HG03095 (cell line): ENCODE measurements at regions not wholly inside any gene's neighbourhood (a gene's known extent, or its start where the extent isn't known, plus 50 kb on each side); places are given as distances from the start of the nearest gene placed in this dataset.
"Not testable (repeated sequence)": the region's sequence is repeated elsewhere in the genome, so short reads cannot be mapped to it uniquely, and the experiment has no call there.

Experiments used
- ATAC-seq: cut with Tn5 transposase; IDR thresholded peaks from one replicate; pipeline ENCODE4 v1.9.1; 2021; ENCODE audit warnings: moderate library complexity; ENCODE audit not compliant: unreplicated experiment

DNA sequence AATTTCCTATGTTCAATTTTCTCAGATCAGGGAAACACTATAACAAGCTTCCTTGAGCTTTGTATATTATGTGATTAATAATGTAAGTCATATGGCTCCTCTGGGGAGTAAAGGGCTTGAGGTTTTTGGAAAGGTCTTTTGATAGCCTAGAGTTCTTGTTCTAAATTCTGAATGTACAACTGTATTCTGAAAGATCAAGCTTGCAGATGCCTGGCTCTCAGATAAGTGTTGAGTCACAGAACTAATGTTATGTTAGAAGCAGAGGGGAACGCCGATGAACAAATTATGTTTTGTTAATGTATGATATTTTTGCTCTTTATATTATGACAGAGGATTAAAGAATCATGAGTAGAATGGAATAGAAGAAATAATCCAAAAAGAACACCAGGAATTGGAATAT is 170.1 kb downstream of the RPRM start:
- ATAC-seq: no peak

DNA sequence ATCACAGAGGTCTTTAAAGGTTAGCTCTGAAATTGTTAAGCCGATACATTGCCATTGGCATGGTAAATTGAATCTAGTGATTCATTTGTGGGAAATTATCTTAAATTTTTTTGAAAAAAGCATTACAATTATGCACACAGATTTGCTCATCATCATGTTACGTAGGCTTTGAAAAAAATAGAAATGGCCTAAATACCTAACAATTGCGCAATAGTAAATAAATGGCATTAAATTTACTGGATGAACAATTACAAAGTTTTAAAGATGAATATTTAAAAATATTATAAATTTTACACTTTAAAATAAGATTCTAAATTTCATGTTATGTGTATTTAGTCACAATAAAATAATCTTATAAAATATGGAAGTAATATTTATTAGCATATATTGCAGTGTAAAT is 171.3 kb downstream of the RPRM start:
- ATAC-seq: no peak

DNA sequence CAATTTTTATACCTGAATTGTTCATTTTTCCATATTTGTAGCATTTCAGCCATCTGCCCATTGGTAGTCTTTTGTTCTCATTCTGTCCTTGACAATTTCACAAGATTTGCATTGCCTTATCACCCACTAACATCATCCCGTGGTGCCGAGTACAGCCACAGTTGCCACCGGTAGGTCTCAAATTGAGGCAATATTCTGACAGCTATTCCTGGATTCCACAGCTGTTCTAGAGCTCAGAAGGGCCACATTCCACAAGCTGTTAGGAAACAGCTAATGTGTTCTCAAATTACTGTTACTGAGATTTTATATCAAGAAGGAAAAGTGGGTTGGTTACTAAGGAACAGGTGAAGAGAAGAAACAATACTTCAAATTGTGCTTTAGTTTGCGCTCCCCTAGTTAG is 178.8 kb downstream of the RPRM start:
- ATAC-seq: no peak

DNA sequence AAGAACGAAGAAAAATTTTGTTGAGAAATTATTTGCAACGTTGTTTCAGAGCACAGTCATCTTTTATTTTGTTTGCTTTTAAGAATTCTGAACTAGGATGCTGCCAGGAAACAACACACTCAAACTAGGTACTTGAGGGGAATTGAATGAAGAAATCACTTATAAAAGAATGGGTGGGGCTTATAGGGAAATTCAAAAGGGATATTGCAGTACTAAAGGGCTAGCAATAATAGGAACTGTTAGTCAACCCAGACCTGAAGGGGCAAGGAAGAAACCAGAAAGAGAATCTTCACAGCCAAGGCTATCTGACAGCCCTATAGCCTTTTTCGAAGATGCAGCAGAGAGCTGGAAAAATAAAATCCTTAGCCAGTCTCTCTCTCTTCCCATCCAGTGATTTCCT is 179.3 kb downstream of the RPRM start:
- ATAC-seq: no peak

DNA sequence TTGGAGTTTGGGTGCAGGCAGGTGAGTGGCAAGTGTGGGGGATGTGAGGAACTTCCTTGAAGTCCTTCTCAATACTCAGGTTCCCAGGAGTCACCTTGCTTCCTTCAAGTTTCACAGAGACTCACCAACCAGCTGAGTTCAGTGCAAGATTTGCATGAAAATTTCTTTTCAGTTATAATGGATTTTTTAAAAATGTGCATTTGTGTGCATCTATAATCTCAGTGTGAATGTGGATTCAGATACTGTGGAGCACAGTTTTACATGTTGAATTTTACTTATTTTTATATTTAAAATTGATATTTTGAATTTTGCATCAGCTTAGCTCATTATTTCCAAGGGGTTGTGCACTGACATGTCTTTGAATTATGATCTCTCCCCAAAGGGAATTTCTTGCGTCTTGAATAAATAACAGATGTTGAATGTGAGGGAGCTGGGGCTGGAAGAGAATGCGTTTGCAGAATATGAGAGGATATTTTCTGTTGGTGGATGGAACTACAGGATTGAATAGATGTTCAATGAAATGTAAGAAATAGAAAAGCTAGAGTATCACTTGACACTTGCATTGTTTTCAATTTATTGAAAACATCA is 184.3 kb downstream of the RPRM start:
- no peak for ATAC-seq

DNA sequence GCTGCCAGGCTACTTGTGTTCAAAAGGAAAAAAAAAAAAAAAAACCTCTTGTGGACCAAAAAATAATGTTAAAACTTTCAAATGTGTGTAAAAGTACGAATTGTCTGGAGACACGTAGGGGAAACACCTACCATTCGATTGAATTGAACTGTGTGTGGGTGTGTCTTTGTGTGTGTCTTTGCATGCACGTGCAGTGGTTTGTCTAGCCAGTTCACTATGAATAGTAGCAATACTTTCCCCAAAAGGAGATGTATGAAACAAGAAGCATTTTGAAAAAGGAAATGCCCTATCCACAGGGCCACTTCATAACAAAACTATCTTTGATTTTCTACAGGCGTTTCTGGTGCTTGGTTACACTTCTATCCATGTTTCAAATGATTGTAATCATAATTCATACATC is 186.8 kb downstream of the RPRM start:
- no peak for ATAC-seq

DNA sequence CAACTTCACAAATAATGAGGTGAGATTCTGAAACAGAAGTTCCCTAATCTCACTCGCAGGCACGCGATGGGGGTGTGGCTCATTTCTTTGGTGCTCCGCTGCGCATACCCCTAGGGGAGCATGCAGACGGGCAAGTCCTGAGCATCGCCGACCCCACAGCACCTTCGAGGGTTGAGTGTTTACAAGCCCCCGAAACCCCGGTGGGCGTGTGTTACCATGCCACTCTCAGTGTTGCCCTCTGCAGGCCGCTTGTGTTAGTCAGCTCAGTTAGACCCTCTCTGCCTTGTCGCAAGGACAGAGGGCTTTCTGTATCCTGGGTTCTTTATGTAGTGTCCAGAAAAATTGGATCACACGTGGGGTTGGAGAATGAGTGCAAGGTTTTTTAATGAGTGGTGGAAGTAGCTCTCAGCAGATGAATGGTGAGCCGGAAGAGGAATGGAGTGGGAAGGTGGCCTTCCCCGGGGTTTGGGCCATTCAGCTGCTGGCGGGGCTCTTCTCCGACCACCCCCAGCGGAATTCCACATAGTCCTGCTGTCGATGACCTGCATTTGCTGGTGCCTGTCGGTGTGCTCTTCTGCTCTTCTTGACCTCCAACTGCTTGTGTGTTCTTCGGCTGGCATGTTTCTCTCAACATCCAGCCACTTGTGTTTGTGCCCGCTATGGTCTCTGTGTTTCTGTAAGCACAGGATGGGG is 191.3 kb downstream of the RPRM start:
- ATAC-seq: no peak

DNA sequence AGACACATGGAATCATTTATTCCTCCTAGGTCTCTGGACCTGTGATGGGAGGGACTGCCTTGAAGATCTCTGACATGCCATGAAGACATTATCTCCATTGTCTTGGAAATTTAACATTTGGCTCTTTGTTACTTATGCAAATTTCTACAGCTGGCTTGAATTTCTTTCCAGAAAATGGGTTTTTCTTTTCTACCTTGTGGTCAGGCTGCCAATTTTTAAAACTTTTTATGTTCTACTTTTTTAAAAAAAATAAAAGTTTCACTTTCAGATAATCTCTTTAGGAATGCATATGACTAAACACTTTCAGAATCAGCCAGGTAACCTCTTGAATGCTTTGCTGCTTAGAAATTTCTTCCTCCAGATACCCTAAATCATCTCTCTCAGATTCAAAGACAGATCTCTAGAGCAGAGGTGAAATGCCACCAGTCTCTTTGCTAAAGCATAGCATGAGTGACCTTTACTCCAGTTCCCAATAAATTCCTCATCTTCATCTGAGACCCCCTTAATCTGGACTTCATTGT is 209.6 kb downstream of the RPRM start:
- ATAC-seq: no peak

DNA sequence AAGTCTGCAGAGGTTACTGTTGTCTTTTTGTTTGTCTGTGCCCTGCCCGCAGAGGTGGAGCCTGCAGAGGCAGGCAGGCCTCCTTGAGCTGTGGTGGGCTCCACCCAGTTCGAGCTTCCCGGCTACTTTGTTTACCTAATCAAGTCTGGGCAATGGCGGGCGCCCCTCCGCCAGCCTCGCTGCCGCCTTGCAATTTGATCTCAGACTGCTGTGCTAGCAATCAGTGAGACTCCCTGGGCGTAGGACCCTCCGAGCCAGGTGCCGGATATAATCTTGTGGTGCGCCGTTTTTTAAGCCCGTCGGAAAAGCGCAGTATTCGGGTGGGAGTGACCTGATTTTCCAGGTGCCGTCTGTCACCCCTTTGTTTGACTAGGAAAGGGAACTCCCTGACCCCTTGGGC is 221.7 kb downstream of the RPRM start:
- not testable (repeated sequence) for ATAC-seq

DNA sequence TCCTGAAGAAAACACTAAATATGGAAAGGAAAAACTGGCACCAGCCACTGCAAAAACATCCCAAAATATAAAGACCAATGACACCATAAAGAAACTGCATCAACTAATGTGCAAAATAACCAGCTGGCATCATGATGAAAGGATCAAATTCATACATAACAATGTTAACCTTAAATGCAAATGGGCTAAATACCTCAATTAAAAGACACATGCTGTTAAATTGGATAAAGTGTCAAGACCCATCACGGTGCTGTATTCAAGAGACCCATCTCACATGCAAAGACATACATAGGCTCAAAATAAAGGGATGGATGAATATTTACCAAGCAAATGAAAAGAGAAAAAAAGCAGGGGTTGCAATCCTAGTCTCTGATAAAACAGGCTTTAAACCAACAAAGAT is 231.9 kb downstream of the RPRM start:
- ATAC-seq: not testable (repeated sequence)

DNA sequence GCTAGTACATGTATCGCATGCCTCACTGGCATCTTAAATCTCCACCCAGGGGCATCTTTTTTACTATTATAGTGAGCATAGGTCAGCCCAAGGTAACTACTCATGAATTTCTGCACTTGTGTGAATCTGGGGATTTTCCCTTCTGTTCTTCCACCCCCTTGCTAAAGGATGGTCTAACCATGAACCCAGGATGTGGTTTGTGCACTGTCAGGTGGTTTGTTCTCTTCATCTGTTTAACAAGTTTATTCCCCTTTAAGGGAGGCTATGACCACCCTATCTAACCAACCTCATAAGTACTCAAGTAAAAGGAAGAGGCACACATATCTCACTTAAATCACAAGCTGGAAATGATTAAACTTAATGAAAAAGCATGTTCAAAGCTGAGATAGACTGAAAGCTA is 243.0 kb downstream of the RPRM start:
- peak; percentile 85 for ATAC-seq

DNA sequence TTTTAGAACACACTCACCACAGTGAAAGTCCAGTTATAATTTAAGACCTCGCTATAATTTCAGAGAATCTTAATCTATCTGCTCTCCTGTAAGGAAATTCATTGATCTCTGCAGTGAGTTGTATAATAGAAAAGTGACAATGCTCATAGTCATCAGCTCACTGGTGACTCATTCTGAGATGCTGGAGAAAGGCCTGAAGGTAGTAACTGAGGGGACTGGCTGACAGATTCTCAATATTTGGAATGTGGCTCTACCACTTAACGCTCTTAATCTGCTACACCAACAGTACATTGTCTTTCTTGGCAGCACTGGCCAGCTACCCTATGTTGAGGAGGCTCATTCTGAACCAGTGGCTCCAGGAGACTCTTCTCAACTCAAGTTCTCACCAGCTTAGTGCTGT is 246.1 kb downstream of the RPRM start:
- no peak for ATAC-seq

DNA sequence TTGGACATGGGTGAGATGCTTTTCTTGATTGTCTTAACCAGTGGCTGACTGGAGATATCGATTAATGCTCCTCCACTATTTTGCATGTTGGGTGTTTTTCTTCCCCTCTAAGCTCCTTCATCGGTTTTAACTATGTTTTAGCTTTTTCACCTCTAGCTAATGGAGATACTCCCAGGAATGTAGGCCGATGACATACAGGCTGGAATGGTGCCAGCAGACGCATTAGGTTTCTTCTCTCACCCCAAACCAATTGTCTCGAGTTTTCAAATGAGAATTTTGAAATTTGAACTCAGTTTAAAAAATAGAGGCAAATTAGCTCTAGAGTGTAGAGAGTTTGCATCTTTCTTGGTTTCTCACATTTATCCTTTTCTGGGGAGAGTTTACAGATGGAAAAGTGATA is 247.6 kb downstream of the RPRM start:
- ATAC-seq: no peak

DNA sequence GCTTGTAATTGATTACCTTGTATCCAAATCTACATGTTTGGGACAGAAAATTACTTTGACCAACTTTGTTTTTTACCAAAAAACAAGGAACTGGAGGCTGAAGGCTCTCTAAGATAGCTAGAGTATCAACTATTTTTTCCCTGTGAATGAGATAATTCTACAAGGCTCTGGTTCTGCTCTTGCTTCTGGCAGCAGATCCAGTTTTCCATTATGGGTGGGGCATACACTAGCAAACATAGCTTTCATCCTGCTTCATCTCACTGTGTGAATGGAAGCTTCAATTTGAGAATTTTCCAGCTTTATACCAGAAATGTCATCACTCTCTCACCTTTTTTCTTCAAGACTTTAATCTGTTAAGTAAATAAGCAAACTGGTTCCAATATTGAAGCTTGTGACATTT is 249.7 kb downstream of the RPRM start:
- no peak for ATAC-seq

DNA sequence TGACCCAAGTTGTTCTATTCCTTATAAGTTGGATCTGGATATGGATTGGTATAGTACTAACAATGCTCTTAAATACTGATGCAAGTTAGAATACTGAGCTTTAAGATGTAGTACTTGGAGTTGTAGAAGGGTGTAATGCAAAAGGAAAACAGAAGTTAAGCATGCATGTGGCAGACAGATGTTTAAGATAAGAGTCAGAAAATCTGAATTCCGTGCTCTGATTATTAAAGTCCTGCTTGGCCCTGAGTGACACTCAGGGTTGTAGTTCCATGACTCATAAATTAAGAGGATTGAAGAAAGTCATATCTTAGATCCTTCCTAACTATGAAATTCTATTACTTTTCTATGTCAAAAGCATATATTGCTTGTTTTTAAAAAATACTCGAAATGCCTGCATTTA is 250.6 kb downstream of the RPRM start:
- ATAC-seq: no peak

DNA sequence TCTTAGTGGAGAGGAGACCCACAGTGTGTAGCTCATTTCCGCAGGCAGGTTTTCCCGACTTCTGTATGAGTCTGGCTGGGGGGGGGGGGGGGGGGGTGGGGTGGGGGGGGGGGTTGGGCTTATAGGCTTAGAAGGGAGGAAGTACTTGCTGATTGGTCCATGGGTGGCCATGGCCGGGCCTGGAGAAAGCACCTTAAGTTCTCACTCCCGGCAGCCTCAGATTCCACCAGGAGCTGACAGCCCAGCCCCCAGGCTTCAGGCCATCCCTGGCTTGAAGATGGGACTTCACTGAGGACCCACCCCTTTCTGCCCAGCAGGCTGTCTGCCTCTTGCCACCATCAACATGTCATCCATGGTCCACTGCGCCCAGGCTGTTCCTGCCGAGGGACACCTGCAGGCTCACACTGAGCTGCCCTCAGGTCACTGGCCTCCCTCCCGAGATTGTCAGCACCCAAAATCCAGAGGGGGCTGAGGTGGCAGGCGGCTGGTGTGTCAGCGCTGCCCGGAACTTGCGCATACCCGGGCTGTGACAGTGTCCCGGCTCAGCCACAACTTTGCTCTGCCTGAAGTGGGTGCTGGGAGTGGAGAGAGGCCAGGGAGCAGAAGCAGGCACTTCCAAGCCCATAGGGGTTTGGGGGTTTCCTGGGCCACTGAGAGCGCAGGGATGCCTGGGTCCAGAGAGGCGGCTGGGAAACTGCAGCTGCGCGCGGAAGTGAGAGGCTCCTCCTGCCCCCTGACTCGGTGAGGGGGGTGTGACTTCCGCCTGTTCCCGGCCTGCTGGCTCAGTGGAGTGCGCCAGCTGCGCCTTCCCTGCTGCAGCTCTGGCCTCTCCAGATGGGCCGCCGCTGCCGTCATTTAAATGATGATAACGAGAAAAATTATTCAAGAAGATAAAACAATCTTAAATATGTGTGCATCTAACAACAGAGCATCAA is 256.1 kb downstream of the RPRM start:
- no peak for ATAC-seq

DNA sequence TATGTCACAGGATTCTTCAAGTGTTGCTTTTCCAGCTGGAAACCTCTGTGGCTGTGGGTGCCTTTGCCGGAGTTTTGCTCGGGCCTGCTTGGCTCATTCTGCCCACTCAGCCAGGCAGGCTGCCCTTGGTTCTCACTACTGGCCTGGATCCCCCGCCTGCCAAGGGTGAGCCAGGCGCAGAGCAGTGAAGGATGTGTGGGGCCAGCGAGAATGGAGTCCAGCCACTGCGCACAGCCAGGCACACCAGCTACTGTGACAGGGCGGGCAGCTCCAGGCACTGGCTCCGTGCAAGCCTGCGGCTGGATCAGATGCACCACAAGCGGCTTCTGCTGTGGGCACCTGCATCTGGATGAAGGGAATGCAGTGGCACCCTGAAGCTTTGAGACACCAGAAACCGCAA is 257.1 kb downstream of the RPRM start:
- no peak for ATAC-seq

DNA sequence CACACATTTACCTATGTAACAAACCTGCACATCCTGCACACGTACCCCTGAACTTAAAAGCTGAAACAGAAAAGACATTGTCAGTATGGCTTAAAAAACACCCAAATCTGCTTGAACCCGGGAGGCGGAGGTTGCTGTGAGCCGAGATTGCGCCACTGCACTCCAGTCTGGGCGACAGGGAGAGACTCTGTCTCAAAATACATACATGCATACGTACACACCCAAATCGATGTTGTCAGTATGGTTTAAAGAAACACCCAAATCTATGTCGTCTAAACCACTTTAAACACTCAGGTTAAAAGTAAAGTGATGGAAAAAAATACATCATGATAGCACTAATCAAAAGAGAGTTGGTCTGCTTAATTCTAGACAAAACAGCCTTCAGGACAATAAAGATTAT is 257.5 kb downstream of the RPRM start:
- no peak for ATAC-seq

DNA sequence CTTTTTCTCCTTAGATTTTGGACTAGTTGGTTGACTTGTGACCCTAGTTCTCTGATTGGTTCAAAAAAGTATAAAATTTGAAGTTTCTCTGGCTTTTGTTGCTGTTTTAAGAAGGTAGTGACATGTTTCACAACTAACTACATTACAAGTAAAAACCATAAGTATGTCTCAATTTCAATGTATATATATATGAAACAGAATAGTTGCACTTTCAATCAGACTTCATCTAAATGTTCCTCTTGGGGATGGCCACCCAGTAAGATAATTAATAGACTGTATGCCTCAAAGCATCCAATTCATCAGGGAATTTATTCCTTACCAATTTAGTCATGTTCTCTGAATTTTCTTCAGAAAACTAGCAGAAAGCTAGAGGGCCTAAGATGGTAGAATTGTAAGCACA is 259.7 kb downstream of the RPRM start:
- ATAC-seq: no peak

DNA sequence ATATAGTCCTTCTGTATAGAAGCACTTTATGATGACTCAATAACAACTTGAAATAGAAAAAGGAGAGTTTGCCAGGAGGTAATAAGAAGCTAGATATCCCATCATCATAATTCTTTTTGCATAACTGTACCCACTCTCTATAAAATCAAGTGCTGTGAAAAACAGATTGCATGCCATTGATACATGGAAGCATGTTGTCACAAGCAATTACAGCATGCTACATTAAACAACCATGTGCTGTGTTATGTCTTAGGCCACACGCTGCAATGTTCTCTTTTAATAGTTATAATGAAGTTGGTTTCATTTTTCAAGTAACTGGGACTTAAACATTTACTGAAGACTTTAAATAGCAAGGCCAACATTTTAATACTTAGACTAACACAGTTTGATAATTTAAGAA is 264.2 kb downstream of the RPRM start:
- ATAC-seq: no peak

DNA sequence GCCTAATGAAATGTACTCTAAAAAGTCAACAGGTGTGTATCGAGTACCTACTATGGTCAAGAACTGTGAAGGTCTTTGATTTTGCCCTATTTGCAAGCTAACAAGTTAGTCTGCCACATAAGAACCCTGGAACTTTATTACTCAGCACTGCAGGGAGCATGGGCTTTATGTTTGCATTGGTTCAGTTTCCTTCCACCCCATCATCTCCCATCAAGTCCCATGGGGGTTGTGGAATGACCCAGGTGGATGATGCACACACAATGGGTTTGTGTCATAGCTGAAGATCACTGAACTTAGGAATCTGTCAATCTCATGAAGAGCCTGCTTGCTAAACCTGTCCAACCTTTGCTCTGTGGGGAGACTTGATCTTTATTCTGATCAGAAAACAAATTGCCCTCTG is 265.5 kb downstream of the RPRM start:
- peak; percentile 63 for ATAC-seq
